Stimulated activated CD4-positive, alpha-beta T cell treated with anti-CD3 and anti-CD28 coated beads, Interleukin-1b, Interleukin-23, amount 100 ng/mL, for 24 hours (primary cell): ENCODE measurements at regions not wholly inside any gene's neighbourhood (a gene's known extent, or its start where the extent isn't known, plus 50 kb on each side); places are given as distances from the start of the nearest gene placed in this dataset.
"Not testable (repeated sequence)": the region's sequence is repeated elsewhere in the genome, so short reads cannot be mapped to it uniquely, and the experiment has no call there.

Source experiments
- DNase-seq, 4 experiments: peaks; one replicate each; pipeline ENCODE4 v3.0.0-alpha.2; 2020; ENCODE audit warnings: low read depth in 4 of 4, low spot score in 1 of 4

DNA sequence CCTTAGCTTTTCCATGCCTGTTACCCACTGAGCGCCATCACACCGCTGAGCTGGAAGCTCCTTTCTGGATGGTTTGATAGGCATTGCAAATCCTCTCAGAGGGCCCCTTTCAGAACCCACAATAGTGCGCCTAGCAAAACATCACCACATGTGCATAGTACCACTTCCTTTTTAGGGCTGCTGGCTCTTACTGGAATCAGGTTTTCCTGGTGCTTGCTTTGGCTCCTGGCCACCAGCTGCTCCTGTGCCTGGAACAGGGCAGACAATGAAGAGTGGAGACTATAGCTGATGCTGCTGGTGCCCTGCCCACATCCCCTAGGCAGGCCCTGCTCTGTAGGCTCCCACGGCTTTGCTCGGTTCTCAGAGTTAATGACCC, 163.6 kb upstream of the SEMA6A start:
- no peak for DNase-seq

DNA sequence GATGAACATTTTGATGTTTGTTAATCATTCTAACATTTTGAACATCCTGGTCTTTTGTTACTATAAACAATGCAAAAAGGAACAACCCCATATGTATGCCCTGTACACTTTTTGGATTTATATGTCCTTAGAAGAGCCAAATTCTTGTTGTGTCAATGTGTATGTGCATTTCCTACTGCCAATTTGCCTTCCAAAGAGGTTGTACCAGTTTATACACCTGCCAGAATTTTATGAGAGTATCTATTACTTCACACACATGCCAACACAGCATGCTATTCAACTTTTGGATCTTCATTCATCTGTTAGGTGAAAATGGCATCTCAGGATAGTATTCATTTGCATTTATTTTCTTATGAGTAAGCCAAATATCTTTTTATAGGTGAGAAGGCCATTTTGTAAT, 162.0 kb upstream of the SEMA6A start:
- DNase-seq: no peak

DNA sequence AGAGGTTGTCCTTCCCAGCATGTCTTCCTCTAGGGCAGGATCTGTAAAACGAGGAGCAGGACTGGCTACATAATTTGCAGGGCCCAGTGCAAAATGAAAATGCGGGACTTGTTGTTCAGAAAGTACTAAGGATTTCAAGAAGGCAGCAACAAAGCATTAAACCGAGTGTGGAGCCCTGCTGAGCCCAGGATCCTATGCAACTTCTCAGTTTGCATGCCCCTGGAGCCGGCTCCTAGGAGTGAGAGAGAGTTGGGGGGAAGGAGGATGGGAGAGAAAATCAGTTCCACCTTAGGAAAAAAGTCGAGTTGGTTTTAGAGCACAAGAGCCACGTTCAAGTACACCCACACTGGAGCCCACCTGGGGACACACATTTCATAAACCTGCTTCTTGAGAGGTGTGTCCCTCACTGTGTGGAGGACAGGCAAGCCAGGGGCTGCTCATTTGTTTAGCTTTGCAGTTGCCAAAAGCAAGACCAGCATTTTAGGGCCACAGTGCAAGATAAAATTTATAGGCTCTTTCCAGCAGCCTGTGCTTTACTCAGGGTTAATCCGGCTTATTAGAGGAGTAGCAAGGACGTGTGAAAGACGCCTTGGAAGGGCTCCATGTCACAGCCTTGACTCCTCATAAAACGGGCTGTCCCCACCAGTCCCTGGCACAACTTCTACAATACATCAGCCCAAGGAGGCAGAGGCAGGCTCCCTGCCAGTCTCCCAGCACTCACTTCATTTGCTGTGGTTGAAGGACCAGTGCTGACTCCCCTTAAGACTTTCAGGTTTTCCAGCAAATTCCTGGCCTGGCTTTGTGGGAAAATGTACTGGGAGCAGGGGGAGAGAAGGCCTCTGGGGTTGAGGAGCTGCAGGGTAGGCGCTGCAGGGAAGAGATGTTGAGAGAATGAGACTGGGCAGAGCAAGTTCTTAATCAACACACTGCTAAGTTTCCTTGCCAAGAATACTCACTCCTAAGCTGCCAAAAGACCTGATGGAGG, 159.7 kb upstream of the SEMA6A start:
- DNase-seq: no peak

DNA sequence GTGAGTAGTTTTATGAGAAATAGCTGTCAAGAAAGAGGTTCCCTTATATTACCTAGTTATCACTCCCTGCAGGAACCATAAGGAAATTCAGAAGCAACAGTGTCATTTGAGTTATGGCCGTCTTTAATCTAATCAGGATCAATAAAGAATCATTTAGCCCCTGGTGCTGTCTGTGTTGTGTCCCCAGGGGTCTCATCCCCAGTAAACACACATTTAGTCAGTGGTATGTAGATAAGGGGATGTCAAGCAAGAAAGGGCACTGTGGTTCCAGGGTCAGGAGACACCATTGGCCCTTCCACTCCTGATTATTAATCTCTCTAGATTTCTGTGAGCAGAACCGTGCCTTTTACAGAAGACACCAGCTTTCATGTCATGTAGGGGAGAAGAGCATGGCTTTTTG, 158.0 kb upstream of the SEMA6A start:
- DNase-seq: no peak

DNA sequence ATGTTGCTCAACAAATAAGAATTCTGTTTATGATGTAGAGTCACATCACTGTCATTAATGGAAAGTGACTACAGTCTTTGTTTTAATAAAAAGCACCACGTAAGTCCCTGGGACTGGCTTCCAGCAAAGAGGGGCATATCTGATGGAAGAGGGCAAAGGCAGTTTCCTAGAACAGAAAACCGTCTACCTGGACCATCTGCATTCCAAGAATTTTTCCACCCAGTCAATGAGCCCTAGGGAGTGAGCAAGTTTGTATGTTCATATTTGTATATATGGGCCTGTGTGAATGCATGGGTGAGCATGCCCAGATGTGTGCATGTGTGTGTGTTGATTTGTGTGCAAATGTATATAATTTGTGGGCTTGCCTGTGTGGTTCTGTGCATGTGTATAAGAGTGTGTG, 156.8 kb upstream of the SEMA6A start:
- no peak for DNase-seq

DNA sequence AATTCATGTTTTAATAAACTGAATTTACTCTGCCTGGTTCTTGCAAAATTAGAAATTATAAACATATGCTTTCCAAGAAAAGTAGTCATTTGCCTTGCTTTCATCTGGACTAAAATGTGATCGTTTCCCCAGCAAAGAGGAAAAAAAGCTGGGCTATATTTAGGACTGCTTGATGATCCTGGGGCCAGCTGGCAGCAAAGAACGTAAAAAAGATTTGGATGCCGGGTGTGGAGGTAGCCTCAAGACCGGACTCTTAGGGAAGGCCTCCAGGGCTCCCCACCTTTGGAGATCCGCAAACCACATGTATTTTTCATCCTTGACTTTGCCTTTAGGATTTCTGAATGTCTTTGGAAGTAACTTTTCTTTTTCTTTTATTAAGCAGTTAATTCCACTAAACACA, 156.1 kb upstream of the SEMA6A start:
- DNase-seq: no peak

DNA sequence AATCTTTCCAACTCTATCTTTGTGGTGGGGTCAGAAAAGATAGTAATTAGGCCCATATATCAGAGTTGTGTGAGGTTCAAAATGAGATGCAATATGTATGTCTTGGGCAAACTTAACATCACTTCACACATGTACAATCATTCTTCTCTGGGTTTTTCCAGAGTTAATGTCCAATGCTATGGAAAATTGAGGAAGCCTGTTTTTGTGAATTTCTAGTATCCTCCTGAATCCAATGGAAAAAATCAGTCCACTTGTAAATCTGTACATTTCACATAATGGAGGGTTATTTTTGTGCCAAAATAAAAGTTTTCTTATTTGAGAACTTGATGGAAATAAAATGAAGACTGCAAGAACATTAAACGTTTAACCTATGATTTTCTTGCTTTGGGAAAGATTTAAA, 155.6 kb upstream of the SEMA6A start:
- DNase-seq: no peak

DNA sequence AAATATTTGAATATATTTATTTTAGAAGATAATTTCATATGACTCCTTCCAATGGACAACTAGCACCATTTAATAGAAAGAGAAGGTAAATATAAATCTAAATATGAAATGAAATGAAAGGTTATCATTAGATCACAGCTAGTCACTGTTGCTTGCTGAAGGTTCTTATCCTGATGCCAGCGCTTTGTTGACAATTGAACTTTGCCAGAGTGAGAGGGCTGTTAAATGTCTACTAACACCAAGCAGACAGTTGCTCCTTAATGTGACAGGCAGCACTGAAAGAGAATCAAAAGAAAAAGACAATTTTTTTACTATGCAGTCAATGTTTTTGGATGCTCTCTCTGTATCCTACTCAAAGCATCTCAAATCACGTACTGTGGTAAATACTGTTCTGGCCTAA, 152.6 kb upstream of the SEMA6A start:
- no peak for DNase-seq

DNA sequence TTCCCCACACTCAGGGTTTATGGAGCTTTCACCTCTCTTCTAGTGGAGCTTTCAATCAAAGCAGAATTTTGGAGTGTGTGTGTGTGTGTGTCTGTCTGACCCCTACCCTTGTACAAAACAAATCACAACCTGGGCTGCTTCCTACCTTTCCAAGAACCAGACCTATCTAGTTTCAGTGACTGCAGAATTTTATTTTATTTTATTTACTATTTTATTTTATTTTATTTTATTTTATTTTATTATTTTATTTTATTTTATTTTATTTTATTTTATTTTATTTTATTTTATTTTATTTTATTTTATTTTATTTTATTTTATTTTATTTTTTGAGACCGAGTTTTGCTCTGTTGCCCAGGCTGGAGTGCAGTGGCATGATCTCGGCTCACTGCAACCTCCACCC, 151.6 kb upstream of the SEMA6A start:
- not testable (repeated sequence) for DNase-seq

DNA sequence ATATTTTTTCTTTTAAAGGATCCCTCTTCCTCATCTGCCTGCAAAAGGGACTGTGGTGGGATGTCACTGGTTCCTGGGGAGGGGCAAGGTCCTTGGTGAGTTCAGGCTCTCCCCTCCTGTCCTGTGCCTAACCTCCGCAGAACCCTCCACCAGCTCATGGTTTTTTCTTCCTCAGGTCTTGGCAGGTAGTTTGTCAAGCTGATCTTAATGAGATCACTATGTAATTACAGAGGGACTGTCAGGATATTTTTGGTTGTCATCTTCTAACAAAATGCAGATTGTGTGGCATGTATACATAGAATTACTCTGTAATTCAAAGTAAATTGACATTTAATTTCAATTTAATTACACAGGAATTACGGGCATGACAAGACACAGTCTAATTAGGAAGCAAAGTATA, 150.3 kb upstream of the SEMA6A start:
- DNase-seq: no peak

DNA sequence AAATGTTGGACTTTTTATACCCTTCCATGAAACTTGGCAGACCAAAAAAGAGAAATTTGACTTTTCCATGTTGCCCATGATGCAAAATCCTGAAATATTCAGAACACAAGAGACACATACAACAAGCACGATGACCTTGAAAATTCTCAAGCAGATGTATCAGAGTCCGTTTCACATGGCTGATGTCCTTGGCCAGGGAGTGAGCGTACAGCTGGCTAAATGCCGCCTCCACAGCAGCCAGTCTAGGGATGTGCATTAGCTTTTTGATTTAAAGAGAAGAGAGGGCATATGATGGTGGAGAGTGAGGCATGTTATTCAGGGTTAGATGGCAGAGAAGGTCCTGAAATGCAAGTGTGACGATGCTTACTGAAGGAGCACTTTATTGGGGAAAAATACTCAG, 148.0 kb upstream of the SEMA6A start:
- DNase-seq: no peak

DNA sequence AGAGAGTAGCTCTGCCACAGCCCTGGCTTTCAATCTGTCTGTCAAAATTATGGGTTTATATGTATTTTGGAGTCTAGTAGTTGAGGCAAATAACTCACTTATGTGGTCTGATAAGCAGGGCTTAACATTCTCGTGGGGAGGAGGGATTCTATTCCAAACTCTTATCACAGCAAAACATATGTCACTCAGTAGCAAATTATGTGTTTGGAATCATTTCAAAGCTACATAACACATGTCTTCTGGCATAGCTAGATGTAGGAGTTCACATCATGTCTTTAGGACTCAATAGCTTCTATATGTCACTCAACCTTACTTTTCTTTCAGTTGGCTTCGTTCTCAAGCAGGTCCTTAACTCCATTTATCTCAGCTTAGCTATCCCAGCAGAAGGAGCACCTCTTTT, 144.5 kb upstream of the SEMA6A start:
- DNase-seq: no peak

DNA sequence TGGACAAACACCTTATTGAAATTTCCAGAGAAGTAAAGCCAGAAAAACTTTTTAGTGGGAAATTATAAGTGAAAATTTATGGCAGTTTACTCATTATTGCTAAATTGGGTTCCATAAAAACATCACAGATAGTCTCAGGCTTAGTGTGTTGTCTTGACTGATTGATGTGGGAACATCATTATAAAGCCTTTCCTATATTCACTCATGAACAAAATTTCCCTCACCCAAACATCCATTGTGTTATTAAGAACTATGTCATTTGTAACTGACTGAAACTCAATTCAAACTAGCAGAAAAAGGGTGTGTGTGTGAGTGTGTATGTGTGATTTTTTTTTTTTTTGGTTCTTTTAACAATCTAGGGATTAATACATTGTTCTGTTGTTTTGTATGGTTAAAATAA, 143.7 kb upstream of the SEMA6A start:
- DNase-seq: no peak

DNA sequence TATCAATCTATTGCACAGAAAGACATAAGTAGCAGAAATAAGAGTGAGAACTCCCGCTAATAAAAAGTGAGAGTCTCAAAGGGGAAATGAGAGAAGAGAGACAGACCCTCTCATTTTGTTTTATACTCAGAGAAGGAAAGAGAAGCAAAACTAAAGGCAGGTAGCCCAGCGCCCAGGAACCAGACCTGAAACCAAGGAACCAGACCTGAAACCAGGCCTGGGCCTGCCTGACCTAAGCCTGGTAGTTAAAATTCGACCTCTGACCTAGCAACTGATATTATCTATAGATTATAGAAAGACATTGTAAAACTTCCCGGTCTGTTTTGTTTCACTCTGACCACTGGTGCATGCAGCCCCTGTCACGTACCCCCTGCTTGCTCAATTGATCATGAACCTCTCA, 134.5 kb upstream of the SEMA6A start:
- no peak for DNase-seq

DNA sequence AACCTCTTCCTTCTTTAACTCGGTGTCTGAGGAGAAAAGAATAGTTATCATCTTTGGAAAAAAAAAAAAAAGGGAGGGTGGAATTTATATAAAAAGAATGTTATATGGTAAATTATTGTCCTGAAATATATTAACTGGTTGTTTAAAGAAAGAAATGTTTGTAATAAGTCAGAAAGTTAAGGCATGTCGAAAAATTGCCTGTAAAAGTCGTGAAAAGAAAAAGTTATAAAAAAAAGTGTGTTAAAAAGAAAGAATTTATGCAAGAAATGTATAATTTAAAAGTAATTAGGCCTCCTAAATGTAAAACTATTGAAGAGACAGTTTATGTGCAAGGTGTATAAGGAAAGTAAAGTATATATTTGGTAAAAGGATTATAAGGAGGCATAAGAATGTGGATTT, 130.5 kb upstream of the SEMA6A start:
- not testable (repeated sequence) for DNase-seq

DNA sequence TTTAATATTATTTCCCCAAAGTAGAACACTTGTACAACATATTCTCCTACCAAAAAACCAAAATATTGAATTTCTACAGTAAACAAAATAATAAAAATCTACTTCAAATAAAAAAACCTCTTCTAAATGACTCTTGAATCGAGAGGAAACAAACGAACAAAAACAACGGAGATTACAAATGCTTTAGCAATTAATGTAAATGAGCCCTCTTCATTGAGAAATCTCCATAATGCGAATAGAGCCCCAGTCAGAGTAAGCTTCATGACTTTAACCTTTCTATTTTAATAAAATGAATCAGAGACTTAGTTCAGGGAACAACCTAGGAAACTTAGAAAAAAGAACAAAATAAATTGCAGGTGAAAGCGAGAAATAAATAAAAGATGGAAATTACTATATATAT, 129.3 kb upstream of the SEMA6A start:
- DNase-seq: no peak

DNA sequence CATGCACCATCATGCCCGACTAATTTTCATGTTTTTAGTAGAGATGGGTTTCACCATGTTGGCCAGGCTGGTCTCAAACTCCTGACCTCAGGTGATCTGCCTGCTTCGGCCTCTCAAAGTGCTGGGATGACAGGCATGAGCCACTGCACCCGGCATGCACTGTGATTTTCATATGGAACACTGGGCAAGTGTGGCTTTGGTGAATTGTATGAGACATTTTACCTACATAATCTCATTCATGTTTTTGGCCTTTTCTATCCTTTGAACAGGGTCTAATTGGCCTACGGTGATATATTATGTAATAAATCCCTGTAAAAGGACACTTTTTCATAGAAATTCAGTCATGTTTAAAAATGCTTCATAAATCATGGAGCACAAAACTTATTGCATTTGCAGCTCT, 128.7 kb upstream of the SEMA6A start:
- DNase-seq: no peak

DNA sequence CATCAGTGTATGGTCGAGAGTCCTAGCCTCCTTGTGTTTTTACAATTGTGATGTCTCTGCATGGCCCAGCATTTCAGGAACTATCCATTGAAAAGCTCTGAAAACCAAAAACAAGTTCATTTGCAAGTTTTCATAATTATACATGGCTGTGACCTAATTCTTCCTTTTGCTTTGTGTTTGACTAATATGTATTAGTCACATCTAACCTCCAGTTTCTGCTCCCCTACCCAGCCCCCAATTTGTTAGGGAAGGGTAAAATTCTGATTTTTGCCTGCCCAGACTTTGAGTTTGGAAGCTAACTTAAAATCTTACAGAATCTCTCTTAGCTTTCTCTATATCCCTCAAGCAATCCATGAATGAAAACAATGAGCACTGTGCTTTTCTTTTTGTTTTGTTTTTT, 128.2 kb upstream of the SEMA6A start:
- no peak for DNase-seq

DNA sequence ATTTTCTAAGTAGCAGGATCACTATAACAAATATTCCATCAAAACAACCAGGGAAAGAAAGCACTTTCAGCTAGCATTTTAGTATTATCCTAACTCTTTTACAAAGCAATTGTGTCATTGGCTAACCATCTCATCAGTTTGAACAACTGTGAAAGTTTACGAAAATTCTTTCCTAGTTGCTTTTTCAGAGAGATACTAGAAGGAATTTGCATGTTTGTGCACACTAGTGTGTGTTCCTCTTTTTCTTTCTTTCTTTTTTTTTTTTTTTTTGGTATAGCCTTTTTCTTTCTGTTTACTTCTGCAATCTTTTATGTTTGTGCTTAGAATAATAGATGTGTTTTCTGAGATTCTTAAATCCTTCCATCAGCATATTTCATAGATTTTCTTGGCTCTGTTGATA, 124.7 kb upstream of the SEMA6A start:
- DNase-seq: no peak

DNA sequence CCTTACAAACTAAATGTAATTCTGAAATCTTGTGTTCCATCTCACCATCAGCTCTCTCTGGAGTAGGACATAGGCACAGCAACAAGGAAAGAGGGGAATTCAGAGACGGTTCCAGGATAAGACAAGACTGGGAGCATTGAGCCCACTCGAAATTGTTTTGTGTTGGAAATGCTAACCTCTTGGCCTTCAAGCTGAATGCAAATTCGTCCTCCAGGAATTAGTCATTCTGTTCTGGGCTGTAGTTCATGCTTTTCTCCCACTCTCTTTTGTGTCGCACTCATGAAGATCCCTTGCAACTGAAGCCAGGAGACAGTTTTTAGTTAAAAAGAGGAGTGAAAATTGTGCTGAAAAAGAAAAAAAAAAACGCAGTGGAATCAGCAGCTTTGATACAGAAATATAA, 121.7 kb upstream of the SEMA6A start:
- DNase-seq: no peak

DNA sequence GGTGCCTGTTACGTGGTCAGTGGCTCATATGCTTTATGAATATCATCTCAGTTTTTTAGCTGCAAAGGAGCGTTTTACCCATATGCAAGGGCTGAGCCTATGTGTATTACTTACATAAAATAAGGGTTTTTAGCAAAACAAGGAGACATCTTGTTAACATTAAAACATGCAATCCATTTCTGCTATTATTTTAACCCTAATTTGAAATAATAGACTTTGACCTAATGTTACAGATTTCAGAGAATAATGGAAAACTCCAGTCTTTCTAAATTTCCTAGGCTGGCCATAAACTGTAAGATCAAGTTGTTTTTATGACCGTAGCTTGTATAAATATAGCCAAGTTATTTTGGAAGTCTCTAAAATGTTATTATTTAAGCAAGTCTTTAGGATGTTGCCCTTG, 121.1 kb upstream of the SEMA6A start:
- no peak for DNase-seq

DNA sequence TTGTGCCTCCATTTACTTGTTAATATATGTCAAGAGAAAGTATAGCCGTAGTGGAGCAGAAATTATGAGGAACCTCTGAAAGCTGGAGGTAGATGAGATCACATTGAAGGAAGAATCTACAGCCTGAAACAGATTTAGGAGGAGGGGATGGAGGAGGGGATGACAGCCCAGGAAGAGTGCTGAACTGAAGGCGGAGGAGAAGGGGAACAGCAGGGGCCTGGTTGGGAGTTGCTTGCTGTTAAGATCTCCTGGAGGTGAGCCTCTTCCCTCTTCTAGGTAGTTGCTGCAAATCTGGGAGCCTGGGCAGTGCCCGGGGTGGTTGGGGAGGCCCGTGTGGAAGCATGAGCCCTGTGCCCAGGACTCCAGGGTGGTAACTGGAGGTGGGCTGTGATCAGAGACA, 111.8 kb upstream of the SEMA6A start:
- DNase-seq: no peak

DNA sequence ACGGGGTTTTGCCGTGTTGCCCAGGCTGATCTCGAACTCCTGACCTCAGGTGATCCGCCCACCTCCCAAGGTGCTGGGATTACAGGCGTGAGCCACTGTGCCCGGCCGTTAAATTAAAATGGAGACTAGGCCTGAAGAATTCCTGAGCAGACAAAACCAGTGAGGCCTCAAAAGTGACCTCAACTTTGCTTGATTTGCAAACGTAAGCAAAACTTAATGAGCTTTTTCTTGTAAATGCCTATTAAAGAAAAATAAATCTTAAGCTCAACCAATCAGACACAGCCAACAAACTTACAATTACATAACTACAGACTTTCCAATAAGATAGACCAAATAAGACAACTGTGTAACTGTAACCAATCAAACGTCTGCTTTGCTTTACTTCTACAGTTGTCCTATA, 111.3 kb upstream of the SEMA6A start:
- no peak for DNase-seq
